ENCODE measurements at regions not wholly inside any gene's neighbourhood (a gene's known extent, or its start where the extent isn't known, plus 50 kb on each side); places are given as distances from the start of the nearest gene placed in this dataset.

- Histone ChIP-seq H3K9ac (ENCODE audit: insufficient read depth, low read depth, low read length) (no peak overlapping the region), H3K4me2 (ENCODE audit: low read depth, low read length) (no peak overlapping the region), H3K27me3 (ENCODE audit: control insufficient read depth in 1 of 2, insufficient read depth in 2 of 2, low read length in 2 of 2) (no peaks in the 10 kb centered on the region), H3K9me3 (ENCODE audit: low read length) (peaks cover 4% of the 10 kb centered on the region; the same call in 1 of the 2 replicates), H3K4me3 (replicated peaks in 1 of 3; ENCODE audit: insufficient read depth in 1 of 3, low read depth in 2 of 3, low read length in 3 of 3) (no peak overlapping the region), H3K79me2 (ENCODE audit: insufficient read depth, low read length) (no peaks in the 10 kb centered on the region), H2AFZ (ENCODE audit: low read length) (no peak overlapping the region), H3K4me1 (ENCODE audit: insufficient read depth, low read length) (no peaks in the 10 kb centered on the region), H4K20me1 (ENCODE audit: insufficient read depth, low read length) (no peaks in the 10 kb centered on the region), H3K27ac (ENCODE audit: extremely low read length, insufficient read depth, low read length) (no peak overlapping the region), H3K36me3 (replicated peaks in 1 of 2; ENCODE audit: control insufficient read depth in 1 of 2, insufficient read depth in 2 of 2, low read length in 2 of 2) (no peaks in the 10 kb centered on the region)
- TF ChIP-seq, protein P1, sequence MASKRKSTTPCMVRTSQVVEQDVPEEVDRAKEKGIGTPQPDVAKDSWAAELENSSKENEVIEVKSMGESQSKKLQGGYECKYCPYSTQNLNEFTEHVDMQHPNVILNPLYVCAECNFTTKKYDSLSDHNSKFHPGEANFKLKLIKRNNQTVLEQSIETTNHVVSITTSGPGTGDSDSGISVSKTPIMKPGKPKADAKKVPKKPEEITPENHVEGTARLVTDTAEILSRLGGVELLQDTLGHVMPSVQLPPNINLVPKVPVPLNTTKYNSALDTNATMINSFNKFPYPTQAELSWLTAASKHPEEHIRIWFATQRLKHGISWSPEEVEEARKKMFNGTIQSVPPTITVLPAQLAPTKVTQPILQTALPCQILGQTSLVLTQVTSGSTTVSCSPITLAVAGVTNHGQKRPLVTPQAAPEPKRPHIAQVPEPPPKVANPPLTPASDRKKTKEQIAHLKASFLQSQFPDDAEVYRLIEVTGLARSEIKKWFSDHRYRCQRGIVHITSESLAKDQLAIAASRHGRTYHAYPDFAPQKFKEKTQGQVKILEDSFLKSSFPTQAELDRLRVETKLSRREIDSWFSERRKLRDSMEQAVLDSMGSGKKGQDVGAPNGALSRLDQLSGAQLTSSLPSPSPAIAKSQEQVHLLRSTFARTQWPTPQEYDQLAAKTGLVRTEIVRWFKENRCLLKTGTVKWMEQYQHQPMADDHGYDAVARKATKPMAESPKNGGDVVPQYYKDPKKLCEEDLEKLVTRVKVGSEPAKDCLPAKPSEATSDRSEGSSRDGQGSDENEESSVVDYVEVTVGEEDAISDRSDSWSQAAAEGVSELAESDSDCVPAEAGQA (IDR thresholded peaks at IDR 0.05; ENCODE audit: low read depth) = no peak
- TF ChIP-seq, protein P1 (CRISPR knock-in tag; IDR thresholded peaks at IDR 0.05; ENCODE audit: borderline replicate concordance) = no peak
- TF ChIP-seq ZFP91 (CRISPR knock-in tag; IDR thresholded peaks at IDR 0.05; ENCODE audit: borderline replicate concordance) = no peak
- TF ChIP-seq MEF2D (CRISPR knock-in tag; IDR thresholded peaks at IDR 0.05) = no peak
- in situ Hi-C loops (cut with HindIII; ENCODE audit: extremely low pct_ligation_motif_present, low pct_unique_long_range_greater_than_20kb) = no loop called here
- BruUV-seq (replicated peaks) = no TSS peak
- ATAC-seq (no peak), DNase-seq (ENCODE audit: low spot score) (no peak), FAIRE-seq (no peak)
- POLR2A ChIA-PET = no interaction called here
- 43% methylated on average over 4 of the region's 4 CpGs for WGBS (ENCODE audit: low lambda C conversion rate)
- CTCF ChIA-PET (ENCODE audit: low intra/inter-chr PET ratio, low total read pairs) = no interaction called here
- intact Hi-C loops (cut with micrococcal nuclease; ENCODE audit: unreplicated experiment) = no loop called here
These were observed 745.9 kb downstream of the TBC1D32 start for GRCh38 chr6:120588424-120588823.
